ENCODE measurements at regions not wholly inside any gene's neighbourhood (a gene's known extent, or its start where the extent isn't known, plus 50 kb on each side); places are given as distances from the start of the nearest gene placed in this dataset.

GRCh38 chrX:116239944-116240840 is 69.6 kb downstream of the AGTR2 start:
- TF ChIP-seq SIN3A (IDR thresholded peaks at IDR 0.05; ENCODE audit: borderline replicate concordance, insufficient read depth, low read depth, low read length) = no peak
- no peak for TF ChIP-seq CTCF (IDR thresholded peaks at IDR 0.05)
- TF ChIP-seq POLR2AphosphoS5 (IDR thresholded peaks at IDR 0.05; ENCODE audit: low read depth, low read length) = no peak
- no peak for TF ChIP-seq REST (IDR thresholded peaks at IDR 0.05; ENCODE audit: insufficient read depth in 1 of 2, low read depth in 2 of 2, low read length in 1 of 2)
